HG03457 (cell line): ENCODE measurements at regions not wholly inside any gene's neighbourhood (a gene's known extent, or its start where the extent isn't known, plus 50 kb on each side); places are given as distances from the start of the nearest gene placed in this dataset.
"Not testable (repeated sequence)": the region's sequence is repeated elsewhere in the genome, so short reads cannot be mapped to it uniquely, and the experiment has no call there.

Source experiments
- ATAC-seq: cut with Tn5 transposase; IDR thresholded peaks from one replicate; pipeline ENCODE4 v1.9.1; 2021; ENCODE audit warnings: moderate number of reproducible peaks; ENCODE audit not compliant: unreplicated experiment

DNA sequence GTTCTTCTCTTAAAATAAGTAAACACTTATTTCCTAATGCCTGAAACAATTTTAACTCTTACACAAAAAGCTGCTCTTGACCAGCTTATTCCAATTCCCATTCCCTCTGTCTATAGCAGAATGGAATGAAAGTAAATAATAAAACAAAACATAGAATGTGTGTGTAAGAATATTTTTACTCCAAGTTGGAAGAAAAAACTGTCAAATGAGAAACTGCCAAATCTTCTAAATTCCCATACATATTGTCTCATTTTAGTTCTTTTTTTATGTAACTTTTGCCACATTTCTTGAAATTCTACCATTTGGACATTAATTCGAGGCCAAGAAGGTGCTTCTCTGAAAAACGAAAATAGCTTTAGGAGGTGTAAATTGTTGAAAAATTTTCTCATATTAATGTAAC lies 477.1 kb downstream of the FAT4 start:
- no peak for ATAC-seq

DNA sequence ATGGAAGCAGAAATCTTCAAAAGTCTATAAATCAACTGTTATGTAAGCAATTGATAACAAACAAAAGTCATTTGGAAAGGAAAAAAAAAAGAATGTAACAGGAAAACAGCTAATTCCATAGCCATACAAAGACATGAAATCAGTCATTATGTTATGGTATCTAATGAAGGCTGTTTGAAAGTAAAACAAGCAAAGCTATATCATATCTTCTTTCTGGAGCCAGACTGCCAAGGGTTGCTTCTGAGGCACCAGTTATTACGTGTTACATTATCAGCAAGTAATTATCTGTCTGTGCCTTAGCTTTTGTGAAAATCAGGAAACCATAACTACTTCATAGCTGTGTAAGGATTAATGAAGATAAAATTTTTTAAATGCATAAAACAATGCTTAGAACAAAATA lies 480.2 kb downstream of the FAT4 start:
- ATAC-seq = no peak

DNA sequence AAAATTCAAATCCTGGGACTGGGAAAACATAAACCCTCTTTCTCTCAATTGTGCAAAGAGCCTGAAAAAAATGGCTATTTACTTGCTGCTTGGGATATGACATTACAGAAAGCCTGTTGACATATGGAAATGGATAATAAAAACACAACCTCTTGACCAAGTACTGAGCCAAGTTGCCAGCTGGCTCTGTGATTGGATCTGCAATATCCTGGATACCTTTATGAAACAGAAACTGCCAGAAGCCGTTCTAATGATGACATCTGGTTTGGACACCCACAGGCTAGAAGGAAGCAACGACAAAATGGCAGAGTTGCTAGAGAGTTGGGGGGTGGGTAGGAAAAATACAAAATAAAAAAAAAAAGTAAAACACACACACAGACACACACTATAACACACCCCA lies 481.4 kb downstream of the FAT4 start:
- no peak for ATAC-seq

DNA sequence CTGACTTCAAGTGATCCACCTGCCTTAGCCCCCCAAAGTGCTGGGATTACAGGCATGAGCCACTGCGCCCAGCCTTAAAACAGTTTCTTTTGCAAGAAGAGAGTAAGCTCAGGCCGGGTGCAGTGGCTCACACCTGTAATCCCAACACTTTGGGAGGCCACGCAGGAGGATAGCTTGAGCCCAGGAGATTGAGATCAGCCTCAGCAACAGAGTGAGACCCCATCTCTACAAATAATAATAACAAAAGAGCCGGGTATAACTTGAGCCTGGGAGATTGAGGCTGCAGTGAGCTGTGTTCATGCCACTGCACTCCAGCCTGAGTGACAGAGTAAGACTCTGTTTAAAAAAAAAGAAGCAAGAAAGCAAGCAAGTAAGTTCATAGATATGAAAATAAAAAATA lies 482.9 kb downstream of the FAT4 start:
- not testable (repeated sequence) for ATAC-seq

DNA sequence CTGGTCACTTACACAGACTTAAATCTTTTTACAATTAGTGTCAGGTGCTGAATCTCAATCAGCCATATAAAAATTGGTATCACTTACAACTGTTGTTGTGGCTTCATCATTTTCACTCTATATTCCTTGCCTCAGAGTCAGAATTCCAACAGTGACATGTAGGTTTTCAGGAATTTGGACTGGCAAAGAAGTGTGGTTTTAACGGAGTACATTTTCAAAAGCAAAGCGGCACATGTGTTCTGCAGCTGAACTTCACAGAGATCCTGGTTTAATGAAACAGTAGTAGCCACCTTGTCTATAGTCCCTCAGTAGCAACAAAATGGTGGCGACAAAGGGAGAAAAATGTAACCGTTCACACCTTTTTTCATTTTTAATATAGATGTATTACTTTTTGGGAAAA lies 486.6 kb downstream of the FAT4 start:
- ATAC-seq = no peak

DNA sequence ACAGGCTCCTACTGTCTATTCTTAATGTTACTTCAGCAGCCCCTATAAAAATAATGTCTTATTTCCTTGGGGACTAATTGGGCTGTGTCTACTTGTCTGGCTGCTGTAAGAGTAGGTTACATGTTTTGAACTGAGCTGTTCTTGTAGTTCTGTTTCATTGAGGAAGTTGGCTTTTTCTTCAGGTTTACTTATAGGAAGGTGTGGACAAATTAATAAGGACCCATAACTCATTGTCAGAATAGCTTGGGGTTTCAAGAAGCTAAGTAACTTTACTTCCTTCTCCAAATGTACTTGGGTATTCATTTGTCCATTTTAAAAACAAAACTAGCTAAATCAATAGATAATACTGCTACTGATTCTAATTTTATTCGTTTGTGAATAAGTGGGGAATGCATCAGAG lies 487.2 kb downstream of the FAT4 start:
- ATAC-seq = no peak

DNA sequence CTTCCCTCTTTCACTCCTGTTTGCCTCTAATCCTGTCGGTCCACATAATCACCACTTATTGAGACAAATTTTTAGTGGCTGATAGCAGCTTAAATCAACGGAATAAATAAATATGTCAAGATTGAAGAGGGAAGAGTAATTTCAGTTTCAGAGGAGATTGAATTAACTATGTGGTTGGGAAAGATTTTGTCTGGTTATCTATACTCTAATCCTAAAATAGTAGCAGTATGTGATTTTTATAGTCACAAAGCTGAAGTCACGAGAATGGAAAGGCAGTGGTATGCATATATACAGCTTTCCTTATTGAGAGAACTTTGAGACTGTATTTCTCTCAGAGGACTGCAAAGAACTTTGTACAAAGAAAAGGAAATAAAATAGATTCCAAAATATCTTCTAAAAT lies 493.3 kb downstream of the FAT4 start:
- ATAC-seq = no peak

DNA sequence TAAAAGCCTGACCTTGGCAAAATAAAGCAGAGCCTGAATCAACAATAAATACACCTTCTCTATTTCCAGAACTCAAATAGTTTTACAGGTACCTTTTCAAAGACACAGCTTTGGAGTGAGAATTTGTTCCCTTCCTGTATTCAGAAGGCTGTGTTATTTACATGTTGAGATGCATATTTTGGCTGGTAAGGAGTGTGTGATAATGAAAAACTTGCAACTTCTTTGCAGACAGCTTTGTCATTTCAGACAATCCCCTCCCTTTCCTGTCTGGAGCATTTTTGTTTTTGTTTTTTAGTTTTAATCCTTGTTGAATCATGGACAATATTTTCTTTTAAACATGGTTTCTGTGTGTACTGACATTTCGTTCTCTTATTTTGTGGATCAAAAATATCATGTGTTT lies 493.8 kb downstream of the FAT4 start:
- no peak for ATAC-seq

DNA sequence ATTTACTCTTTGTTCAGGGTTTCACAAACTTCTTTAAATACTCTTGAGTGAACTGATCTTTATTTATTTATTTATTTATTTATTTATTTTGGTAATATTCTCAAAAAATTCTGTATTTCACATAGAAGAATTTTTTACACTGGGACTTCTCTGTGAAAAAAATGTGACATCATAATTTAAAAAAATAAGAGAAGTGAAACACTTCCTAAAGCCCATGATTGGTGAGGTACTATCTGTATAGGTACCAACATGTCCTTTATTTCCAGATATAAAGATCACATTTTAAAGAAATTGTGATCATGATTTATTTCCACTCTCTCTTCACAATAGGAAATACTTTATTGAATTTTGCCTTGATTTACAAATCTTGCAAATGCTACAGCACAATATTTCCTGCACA lies 497.1 kb downstream of the FAT4 start:
- ATAC-seq = no peak

DNA sequence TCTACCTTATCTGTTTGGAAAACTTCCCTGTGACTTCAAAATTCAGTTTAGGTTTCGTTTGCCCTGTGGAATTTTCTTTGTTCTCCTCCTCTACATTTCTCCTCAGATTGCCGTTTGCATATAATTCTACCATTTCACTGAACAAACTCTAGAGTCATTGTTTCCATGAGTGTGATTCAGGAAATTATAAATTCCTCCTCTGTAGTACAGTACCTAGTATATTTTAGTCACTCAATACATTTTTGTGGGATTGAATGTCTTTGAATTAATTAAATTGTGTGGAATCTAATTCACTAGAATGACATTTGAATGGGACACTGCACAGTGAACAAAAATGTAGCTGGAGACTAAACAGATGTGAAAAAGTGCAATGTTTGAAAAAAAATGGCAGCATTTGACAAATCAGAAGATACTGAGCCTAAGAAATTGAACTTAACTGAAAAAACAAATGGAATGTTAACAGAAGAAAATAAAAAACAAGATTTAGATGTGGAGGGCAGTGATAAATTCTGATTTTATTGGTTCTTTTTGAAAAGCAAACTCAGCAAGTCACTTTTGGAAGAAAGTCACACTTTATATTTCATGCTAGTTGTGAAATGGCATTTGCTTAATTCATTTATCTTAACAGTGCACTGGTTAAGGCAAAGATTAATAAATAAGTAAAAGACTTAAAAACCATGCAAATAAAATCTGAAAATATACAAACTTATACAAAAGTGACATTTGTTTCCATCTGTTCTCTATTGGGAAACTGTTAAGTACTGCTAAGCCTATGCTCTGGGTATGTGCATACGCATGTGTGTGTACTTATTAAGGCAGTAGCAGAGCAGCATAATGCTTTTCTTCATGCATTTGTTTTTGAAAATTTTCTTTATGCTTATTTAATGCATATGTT lies 512.3 kb downstream of the FAT4 start:
- ATAC-seq = no peak

DNA sequence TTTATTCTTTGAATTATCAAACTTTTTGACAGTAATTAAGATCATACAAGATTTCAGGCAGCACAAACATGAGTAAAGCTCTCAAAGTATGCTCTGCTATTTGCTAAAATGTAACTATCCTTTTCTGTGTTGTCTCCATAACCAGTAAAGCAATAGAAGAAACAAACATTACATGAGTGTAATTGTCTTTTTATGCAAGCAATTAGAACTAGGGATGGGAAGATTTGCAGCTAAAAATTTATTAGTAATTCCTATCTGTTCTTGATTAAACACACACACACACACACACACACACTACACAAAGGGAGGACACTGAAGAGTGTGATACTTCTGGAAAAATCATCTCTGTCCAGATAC lies 512.9 kb downstream of the FAT4 start:
- no peak for ATAC-seq

DNA sequence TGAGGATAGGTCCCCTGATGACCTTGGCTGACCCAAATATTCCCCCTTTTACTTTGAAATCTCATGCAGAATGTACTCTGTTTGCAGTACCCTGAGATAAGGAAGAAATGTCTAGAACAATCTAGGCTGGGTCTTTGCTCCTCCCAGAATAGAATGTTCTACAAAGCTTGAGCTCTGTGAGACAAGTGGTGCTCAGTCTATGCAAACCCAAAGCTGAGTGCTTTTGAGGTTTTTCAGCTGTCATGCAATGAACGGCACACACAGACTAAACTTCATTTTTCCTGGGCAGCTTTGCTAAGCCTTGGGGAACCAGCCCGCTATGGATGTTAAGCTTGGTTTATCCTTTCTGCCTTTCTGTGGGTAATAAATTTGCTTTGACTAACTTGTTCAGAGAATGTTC lies 513.6 kb downstream of the FAT4 start:
- no peak for ATAC-seq

DNA sequence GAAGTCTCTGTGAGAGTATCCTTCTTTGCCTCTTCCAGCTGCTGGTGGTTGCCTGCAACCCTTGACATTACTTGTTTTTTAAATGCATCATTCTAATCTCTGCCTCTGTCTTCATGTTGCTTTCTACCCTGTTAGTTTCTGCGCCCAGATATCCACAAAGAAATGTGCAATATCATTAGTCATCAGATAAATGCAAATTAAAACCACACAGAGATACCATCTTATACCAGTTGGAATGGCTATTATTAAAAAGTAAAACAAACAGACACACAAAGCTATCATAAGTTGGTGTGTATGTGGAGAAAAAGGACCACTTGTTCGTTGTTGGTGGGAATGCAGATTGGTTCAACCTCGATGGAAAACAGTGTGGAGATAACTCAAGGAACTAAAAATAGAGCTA lies 517.4 kb downstream of the FAT4 start:
- ATAC-seq = no peak

DNA sequence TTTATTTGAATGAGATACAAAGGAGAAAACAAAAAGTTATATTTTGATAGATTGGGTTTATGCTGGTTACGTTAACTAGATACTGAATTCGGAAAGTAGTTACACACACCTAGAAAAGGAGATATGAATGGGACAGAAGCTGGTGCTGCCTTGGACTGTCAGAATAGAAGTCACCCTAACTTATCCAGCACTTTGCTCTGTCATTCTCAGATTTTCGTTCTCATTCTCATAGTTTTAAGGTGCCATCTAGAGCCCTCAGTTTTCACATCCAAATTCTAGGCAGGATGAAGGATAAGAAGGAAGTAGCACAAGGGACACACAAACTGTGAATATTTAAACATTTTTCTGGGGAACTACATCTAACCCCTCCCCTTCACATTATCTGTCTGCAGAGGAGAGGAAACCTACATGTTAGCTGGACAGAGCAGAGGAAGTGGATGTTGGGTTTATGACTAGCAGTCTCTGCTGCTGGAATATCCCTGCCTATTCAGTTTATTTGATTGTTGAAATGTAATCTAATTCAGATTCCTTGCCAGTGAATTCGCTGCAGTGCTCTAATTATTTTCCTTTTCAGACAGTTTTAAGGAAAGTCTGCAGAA lies 521.9 kb downstream of the FAT4 start:
- ATAC-seq = no peak

DNA sequence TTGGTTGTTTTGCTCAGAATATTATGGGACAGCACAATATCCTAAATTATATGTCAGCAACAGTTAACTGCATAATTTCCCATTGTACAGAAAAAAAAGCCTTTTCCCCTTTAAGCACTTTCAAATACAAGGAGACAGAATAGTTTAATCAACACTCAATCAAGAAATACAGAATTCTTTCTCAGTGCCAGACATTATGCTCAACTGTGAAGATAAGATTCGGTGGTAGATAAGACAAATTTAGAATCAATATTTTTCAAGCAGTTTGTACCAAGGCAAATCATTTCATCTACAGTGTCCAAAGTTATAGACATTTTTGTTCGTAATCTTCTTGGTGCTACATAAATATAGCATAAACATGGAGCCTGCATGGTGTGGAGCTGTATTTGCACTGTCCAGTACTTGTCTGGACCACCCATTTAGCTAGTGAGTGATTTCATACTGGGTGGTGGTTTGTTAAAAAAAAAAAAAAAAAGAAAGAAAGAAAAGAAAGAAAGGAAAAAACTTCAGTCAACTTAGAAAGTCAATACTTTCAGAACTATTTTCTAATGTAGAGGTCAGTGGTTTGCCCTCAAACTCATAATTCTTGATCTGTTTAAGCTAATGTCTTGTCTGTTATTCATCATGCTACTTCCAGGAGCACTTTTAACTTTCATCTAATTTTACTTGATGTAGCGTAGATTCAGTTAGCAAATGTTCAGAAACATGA lies 522.9 kb downstream of the FAT4 start:
- ATAC-seq = no peak

DNA sequence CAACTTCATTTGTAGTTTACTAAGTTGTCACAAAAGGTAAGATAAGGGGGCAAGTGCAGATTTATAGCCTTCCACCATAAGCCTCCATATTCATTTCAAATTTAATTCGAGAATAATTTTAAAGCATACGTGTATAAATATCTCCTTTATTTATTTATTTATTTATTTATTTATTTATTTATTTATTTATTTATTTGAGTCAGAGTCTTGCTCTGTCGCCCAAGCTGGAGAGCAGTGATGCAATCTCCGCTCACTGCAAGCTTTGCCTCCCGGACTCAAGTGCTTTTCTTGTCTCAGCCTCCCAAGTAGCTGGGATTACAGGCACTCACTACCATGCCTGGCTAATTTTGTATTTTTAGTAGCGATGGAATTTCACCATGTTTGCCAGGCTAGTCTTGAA lies 523.4 kb downstream of the FAT4 start:
- ATAC-seq = no peak

DNA sequence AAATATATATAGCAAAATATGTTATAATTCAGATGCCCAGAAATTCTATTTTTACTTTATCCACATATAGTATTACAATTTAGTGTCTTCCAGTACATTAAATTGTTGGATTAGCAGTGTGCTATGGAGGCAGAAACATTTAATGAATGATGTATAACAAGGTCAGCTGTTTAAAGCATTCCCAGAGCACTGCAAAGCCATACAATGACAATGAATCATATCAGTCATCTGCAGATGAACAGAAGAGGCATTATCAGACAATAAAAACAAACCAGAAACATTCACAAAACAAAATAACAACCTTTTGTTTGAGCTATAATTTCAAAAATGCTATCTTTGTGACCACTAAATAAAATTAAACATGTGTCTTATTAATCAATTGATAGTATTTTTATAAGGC lies 524.2 kb downstream of the FAT4 start:
- no peak for ATAC-seq

DNA sequence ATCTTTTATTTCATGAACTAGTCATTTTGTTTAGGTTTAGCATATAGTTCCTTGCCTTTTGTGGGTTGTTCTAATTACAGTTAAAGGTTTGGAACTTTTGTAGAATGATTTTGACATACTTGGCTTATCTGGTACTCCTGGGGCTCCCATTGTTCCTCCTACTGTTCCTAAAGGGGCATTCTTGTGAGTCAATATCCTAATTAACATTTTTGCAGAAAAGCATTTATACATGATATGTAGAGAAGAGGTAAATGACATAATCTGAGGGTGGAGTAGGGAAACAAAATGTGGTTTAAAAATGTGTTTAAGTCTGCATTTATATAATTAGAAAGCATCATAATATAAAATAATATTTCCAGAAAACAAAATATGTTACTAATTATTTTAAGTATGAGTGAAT lies 529.2 kb downstream of the FAT4 start:
- ATAC-seq = no peak

DNA sequence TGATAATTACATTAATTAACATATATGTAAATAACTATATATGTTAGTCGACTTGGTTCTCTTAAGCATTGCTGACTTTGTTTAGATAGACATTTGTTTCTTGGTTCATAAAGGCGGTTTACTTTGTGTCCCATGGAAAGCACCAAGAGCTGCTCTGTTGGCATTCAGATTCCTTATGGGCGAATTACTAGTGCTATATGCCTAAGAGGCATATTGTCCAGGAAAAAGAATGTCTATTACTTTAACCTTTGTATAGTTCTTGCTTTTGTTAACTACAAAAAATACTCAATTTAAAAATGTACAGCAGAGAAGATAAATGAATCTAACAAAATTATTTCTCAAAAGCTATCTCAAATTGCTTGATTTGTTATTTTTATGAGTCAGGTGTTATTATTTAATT lies 532.8 kb downstream of the FAT4 start:
- ATAC-seq = no peak

DNA sequence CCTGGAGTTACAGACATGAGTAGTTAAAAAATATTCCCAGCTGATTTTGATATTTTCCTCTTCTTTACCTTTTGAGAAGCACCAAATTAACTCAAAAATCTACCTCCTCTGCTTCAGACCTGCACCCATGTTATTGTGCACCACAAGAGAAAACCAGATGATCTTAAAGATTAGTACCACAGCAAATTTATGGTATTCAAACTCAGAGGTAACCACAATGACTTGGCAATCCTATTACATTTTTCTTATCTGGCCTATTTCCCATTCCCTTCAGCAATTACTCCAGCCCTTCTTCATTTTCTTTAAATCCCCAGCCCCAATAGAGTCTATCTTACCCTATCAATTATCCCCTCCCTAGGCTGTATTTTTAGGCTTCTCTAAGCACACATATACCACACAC lies 535.1 kb downstream of the FAT4 start:
- ATAC-seq = no peak

DNA sequence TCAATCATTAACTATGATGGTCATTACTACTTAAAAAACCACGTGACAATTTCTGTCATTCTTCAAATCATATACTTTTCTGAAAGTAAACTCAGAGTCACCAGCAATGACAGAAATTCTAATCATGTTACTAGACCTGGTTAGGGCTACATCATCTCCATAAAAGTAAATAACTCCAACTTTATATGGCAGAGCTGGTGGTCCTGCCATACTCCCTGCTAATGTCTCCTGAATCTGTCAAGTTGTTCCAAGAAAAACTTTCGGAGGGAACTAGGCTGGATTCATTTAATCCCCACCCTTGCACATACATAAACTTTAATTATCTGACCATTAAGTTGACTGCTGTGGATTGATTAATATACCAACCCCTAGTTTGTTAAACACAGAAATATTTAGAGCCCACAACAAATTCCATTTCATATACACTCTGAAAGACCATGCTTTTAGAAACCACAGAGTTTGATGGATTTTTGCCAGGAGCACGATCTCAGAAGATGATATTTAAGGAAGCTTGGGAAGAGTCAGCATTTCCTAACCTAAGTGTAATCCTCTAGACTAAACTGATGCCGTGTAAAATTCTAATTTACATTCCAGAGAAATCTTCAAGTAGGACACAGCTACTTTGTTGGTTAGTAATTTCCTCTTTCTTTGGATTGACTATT lies 577.0 kb downstream of the FAT4 start:
- no peak for ATAC-seq

DNA sequence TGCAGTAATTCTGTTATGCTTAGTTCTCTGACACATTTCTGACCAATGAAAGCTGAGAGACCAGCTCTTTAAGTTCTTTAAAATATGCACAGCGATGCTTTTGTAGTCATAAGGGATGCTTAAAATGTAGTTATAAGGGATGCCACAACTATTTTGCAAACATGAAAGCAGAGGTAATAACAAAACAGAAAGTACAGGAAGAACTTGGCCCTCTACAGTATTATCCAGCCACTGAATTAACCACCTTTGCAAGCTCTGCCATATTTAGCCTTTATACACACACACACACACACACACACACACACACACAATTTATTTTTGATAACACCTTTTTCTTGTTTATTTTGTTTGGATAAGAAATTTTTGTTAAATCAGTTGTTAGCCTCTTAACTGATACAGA lies 590.0 kb downstream of the FAT4 start:
- ATAC-seq = no peak
